ENCODE measurements at regions not wholly inside any gene's neighbourhood (a gene's known extent, or its start where the extent isn't known, plus 50 kb on each side); places are given as distances from the start of the nearest gene placed in this dataset.

DNA sequence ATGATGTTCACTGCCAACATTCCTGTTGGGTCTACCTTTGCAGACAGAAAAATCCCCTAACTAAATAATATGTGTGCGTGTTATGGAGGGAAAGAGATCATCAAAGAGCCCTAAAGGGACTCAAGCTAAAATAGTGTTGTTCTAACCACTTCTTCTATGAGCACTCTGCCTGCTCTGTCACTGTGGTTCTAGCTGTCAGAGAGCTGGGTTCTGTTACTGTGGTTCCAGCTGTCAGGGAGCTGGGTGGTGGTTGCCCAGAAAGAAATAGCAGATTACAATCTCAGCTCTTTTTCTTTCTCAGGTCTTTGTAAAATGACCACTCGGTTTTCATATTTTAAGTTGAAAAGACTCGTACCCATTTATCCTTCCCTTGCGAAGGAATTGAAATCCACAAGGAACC is 176.3 kb downstream of the HS3ST3A1 start:
- H3K27ac ChIP-seq (ENCODE audit: low read depth, low read length, poor library complexity, severe bottlenecking), result no peak overlapping the region
- ChIA-PET CTCF (no interaction called here), POLR2A (ENCODE audit: low non-redundant PET) (no interaction called here)
- DNase-seq (ENCODE audit: low spot score), result no peak
- TF ChIP-seq, protein P1, sequence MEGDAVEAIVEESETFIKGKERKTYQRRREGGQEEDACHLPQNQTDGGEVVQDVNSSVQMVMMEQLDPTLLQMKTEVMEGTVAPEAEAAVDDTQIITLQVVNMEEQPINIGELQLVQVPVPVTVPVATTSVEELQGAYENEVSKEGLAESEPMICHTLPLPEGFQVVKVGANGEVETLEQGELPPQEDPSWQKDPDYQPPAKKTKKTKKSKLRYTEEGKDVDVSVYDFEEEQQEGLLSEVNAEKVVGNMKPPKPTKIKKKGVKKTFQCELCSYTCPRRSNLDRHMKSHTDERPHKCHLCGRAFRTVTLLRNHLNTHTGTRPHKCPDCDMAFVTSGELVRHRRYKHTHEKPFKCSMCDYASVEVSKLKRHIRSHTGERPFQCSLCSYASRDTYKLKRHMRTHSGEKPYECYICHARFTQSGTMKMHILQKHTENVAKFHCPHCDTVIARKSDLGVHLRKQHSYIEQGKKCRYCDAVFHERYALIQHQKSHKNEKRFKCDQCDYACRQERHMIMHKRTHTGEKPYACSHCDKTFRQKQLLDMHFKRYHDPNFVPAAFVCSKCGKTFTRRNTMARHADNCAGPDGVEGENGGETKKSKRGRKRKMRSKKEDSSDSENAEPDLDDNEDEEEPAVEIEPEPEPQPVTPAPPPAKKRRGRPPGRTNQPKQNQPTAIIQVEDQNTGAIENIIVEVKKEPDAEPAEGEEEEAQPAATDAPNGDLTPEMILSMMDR (conservative IDR thresholded peaks at IDR 0.05; ENCODE audit: low read depth, low read length), result no peak
- no peak for TF ChIP-seq EZH2 (IDR thresholded peaks at IDR 0.05; ENCODE audit: borderline replicate concordance, low read depth, low read length, poor library complexity, severe bottlenecking)
- no peaks in the 10 kb centered on the region for H3K36me3 ChIP-seq (ENCODE audit: insufficient read depth, low read length, poor library complexity, severe bottlenecking)
- no TSS peak for BruUV-seq (replicated peaks)
- H3K9me3 ChIP-seq (ENCODE audit: low read depth, low read length, poor library complexity, severe bottlenecking), result peaks cover 9% of the 10 kb centered on the region
- no peaks in the 10 kb centered on the region for H3K27me3 ChIP-seq (replicated peaks; ENCODE audit: insufficient read depth, low read depth, low read length, poor library complexity)
- H3K4me1 ChIP-seq (ENCODE audit: insufficient read depth, low read length, poor library complexity, severe bottlenecking), result no peaks in the 10 kb centered on the region
- intact Hi-C loops (cut with micrococcal nuclease; ENCODE audit: unreplicated experiment), result no loop called here
- no peak overlapping the region for H3K4me3 ChIP-seq (ENCODE audit: low read depth, low read length, poor library complexity, severe bottlenecking)

DNA sequence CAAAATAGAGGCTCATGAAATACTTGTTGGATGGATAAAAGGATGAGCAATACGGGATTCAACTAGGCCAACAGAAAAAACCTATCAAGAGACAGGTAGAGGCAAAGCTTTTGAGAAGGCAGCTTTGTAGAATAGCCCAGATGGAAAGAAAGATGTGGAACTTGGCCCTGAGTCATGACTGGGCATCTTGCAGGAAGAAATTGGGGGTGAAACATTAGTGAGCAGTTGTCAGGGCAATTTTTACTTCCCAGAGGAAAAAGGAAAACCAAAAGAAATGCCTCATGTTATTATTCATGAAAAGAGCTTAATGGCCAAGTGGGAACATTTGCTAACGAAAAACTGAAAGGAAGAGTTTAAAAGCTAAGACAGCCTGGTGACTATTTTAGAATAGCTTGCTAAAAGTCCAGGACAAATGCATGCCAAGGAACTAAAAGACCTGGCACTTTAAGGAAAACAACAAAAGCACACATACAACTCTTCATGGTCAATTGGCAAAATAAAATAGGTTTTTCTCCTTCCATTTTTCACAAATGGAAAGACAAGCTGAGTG is 180.1 kb downstream of the HS3ST3A1 start:
- no TSS peak for BruUV-seq (replicated peaks)
- intact Hi-C loops (cut with micrococcal nuclease; ENCODE audit: unreplicated experiment), result no loop called here
- ChIA-PET CTCF (no interaction called here), POLR2A (ENCODE audit: low non-redundant PET) (no interaction called here)
- H3K36me3 ChIP-seq (ENCODE audit: insufficient read depth, low read length, poor library complexity, severe bottlenecking), result no peaks in the 10 kb centered on the region
- no peaks in the 10 kb centered on the region for H3K27me3 ChIP-seq (replicated peaks; ENCODE audit: insufficient read depth, low read depth, low read length, poor library complexity)
- H3K4me3 ChIP-seq (ENCODE audit: low read depth, low read length, poor library complexity, severe bottlenecking), result no peak overlapping the region
- no peak overlapping the region for H3K27ac ChIP-seq (ENCODE audit: low read depth, low read length, poor library complexity, severe bottlenecking)
- no peak for DNase-seq (ENCODE audit: low spot score)
- H3K4me1 ChIP-seq (ENCODE audit: insufficient read depth, low read length, poor library complexity, severe bottlenecking), result no peaks in the 10 kb centered on the region
- peaks cover 18% of the 10 kb centered on the region for H3K9me3 ChIP-seq (ENCODE audit: low read depth, low read length, poor library complexity, severe bottlenecking)
- TF ChIP-seq EZH2 (IDR thresholded peaks at IDR 0.05; ENCODE audit: borderline replicate concordance, low read depth, low read length, poor library complexity, severe bottlenecking), result no peak
- TF ChIP-seq, protein P1 (conservative IDR thresholded peaks at IDR 0.05; ENCODE audit: low read depth, low read length), result no peak

DNA sequence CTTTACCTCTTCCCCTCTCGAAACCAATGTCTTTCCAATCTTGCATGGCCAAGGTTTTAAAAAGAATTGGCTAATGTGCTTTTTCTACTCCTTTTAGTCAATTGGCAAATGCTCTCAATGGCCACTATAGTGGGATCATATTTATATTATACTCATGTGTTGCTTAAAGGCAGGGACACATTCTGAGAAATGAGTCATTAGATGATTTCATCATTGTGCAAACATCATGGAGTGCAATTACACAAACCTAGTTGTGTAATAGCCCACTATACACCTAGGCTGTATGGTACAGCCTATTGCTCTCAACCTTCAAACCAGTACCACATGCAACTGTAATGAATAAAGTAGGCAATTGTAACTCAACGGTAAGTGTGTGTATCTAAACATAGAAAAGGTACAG is 180.9 kb downstream of the HS3ST3A1 start:
- intact Hi-C loops (cut with micrococcal nuclease; ENCODE audit: unreplicated experiment), result no loop called here
- DNase-seq (ENCODE audit: low spot score), result no peak

More for the DNA sequence above, 180.9 kb downstream of the HS3ST3A1 start:
- POLR2A ChIA-PET (ENCODE audit: low non-redundant PET), result no interaction called here
- no peaks in the 10 kb centered on the region for H3K36me3 ChIP-seq (ENCODE audit: insufficient read depth, low read length, poor library complexity, severe bottlenecking)
- BruUV-seq (replicated peaks), result no TSS peak
- H3K4me1 ChIP-seq (ENCODE audit: insufficient read depth, low read length, poor library complexity, severe bottlenecking), result no peaks in the 10 kb centered on the region
- no peaks in the 10 kb centered on the region for H3K27me3 ChIP-seq (replicated peaks; ENCODE audit: insufficient read depth, low read depth, low read length, poor library complexity)
- no peak overlapping the region for H3K27ac ChIP-seq (ENCODE audit: low read depth, low read length, poor library complexity, severe bottlenecking)
- no peak for TF ChIP-seq EZH2 (IDR thresholded peaks at IDR 0.05; ENCODE audit: borderline replicate concordance, low read depth, low read length, poor library complexity, severe bottlenecking)
- TF ChIP-seq, protein P1 (conservative IDR thresholded peaks at IDR 0.05; ENCODE audit: low read depth, low read length), result no peak
- CTCF ChIA-PET, result no interaction called here
- H3K9me3 ChIP-seq (ENCODE audit: low read depth, low read length, poor library complexity, severe bottlenecking), result peaks cover 18% of the 10 kb centered on the region
- no peak overlapping the region for H3K4me3 ChIP-seq (ENCODE audit: low read depth, low read length, poor library complexity, severe bottlenecking)

Data from A673 (cell line).